Lower leg skin (tissue), 4 donors: ENCODE measurements at regions not wholly inside any gene's neighbourhood (a gene's known extent, or its start where the extent isn't known, plus 50 kb on each side); places are given as distances from the start of the nearest gene placed in this dataset.

Experiments used
- DNase-seq, 2 donors: peaks; one replicate each; pipeline ENCODE4 v3.0.0-alpha.2; 2019; ENCODE audit warnings: low spot score in 2 of 2
- H3K4me3 ChIP-seq: fragments of 200-600 bp; sonication (generic); 2 replicates; pipeline ENCODE4 v1.5.1; 2017; ENCODE audit warnings: mild to moderate bottlenecking, low read depth; ENCODE audit not compliant: poor library complexity, severe bottlenecking
- CTCF ChIP-seq, 3 donors: fragments of 450-650 bp; IDR thresholded peaks; one replicate each; pipeline ENCODE4 v1.5.1; 2016; ENCODE audit warnings: antibody characterized with exemption in 3 of 3, mild to moderate bottlenecking in 3 of 3, moderate library complexity in 2 of 3
- POLR2A ChIP-seq, 2 donors: fragments of 450-650 bp; IDR thresholded peaks; one replicate each; pipeline ENCODE4 v1.6.1; 2016 to 2017; ENCODE audit warnings: antibody characterized with exemption in 2 of 2, mild to moderate bottlenecking in 1 of 2, moderate library complexity in 1 of 2
- WGBS, 2 donors: methylation state at CpG; one replicate each; pipeline ENCODE4 v1.1.5; 2018; 5-methylcytosine and 5-hydroxymethylcytosine counted together
- intact Hi-C: fragments of 100-400 bp; cut with DNase I; formaldehyde crosslinking; loops from one replicate; pipeline ENCODE4 v1.15.0; 2023; ENCODE audit warnings: low total_unique reads

GRCh38 chr12:25788707-25789442 lies 169.6 kb upstream of the RASSF8 start:
- DNase-seq, result no peak
- intact Hi-C loops, result no loop called here
- WGBS, 2 donors, result 86 to 90% methylated on average over 1 of the region's 1 CpG
- TF ChIP-seq POLR2A (IDR thresholded peaks at IDR 0.05), result no peak
- no peak for TF ChIP-seq CTCF (IDR thresholded peaks at IDR 0.05)
- no peak overlapping the region for H3K4me3 ChIP-seq

GRCh38 chr12:25789541-25789944 lies 168.9 kb upstream of the RASSF8 start:
- TF ChIP-seq POLR2A (IDR thresholded peaks at IDR 0.05), result no peak
- TF ChIP-seq CTCF (IDR thresholded peaks at IDR 0.05), result no peak
- H3K4me3 ChIP-seq, result no peak overlapping the region
- 32 to 37% methylated on average over 4 of the region's 4 CpGs for WGBS, 2 donors
- DNase-seq, result no peak
- intact Hi-C loops, result no loop called here

GRCh38 chr12:25792031-25792430 lies 166.5 kb upstream of the RASSF8 start:
- 63 to 67% methylated on average over 1 of the region's 1 CpG for WGBS, 2 donors
- no peak for TF ChIP-seq POLR2A (IDR thresholded peaks at IDR 0.05)
- TF ChIP-seq CTCF (IDR thresholded peaks at IDR 0.05), result no peak
- no peak overlapping the region for H3K4me3 ChIP-seq
- no peak for DNase-seq
- intact Hi-C loops, result no loop called here

- intact Hi-C loops, result no loop called here
- no peak for DNase-seq
- H3K4me3 ChIP-seq, result no peak overlapping the region
- no peak for TF ChIP-seq CTCF (IDR thresholded peaks at IDR 0.05)
- WGBS, 2 donors, result 92 to 94% methylated on average over 3 of the region's 3 CpGs
Measured at GRCh38 chr12:25793196-25793595, 165.3 kb upstream of the RASSF8 start.

GRCh38 chr12:25794571-25794970 lies 163.9 kb upstream of the RASSF8 start:
- TF ChIP-seq POLR2A (IDR thresholded peaks at IDR 0.05), result no peak
- TF ChIP-seq CTCF (IDR thresholded peaks at IDR 0.05), result no peak
- 82 to 85% methylated on average over 3 of the region's 3 CpGs for WGBS, 2 donors

GRCh38 chr12:25796523-25797000 lies 161.9 kb upstream of the RASSF8 start:
- no peak for TF ChIP-seq POLR2A (IDR thresholded peaks at IDR 0.05)
- no peak for TF ChIP-seq CTCF (IDR thresholded peaks at IDR 0.05)
- WGBS, 2 donors, result 78 to 83% methylated on average over 2 of the region's 2 CpGs
- no peak for DNase-seq
- H3K4me3 ChIP-seq, result no peak overlapping the region
- intact Hi-C loops, result no loop called here

More at GRCh38 chr12:25794571-25794970, 163.9 kb upstream of the RASSF8 start:
- H3K4me3 ChIP-seq, result no peak overlapping the region
- DNase-seq, result no peak
- intact Hi-C loops, result no loop called here
